Caco-2 (cell line): ENCODE measurements at regions not wholly inside any gene's neighbourhood (a gene's known extent, or its start where the extent isn't known, plus 50 kb on each side); places are given as distances from the start of the nearest gene placed in this dataset.

Experiments
- BruUV-seq: library from RNA; stranded (reverse); fragments of 400-500 nt; replicated peaks from 2 replicates; lab custom pipeline; 2021; lab: Mats Ljungman, UMichigan
- CTCF ChIA-PET: fragments of 300-600 bp; sonication (Branson Sonifier 250); formaldehyde crosslinking; loops from one replicate; lab custom pipeline; 2022; ENCODE audit warnings: antibody characterized with exemption; lab: Charles Lee
- POLR2A ChIA-PET: fragments of 300-600 bp; sonication (Branson Sonifier 250); formaldehyde crosslinking; loops from one replicate; lab custom pipeline; 2022; ENCODE audit warnings: antibody characterized with exemption; lab: Charles Lee
- DNase-seq, 2 experiments: peaks; one replicate each; pipeline versions ENCODE4 v3.0.0 to v3.0.0-alpha.2; 2020 to 2022
- H3K27me3 ChIP-seq: replicated peaks from 2 replicates; pipeline ENCODE4 v1.6.0; 2011; ENCODE audit warnings: low read length; ENCODE audit not compliant: control insufficient read depth, insufficient read depth
- H3K36me3 ChIP-seq: 2 replicates; pipeline ENCODE4 v1.5.1; 2011; ENCODE audit warnings: low read length; ENCODE audit not compliant: control insufficient read depth, insufficient read depth
- H3K4me1 ChIP-seq: fragments of 250-450 bp; sonication (Bioruptor Pico); 2 replicates; pipeline ENCODE4 v1.5.1; 2020; ENCODE audit warnings: mild to moderate bottlenecking
- H3K4me3 ChIP-seq: 2 replicates; pipeline ENCODE4 v1.5.1; 2011; ENCODE audit warnings: low read depth, mild to moderate bottlenecking, control low read depth, low read length
- H3K9me3 ChIP-seq: fragments of 250-450 bp; sonication (Bioruptor Pico); 2 replicates; pipeline ENCODE4 v1.5.1; 2020; ENCODE audit warnings: mild to moderate bottlenecking, moderate library complexity
- H3K27ac Mint-ChIP-seq: one replicate; pipeline ENCODE4 v1.8.0; 2022; ENCODE audit warnings: mixed read lengths; ENCODE audit not compliant: unreplicated experiment
- H3K27me3 Mint-ChIP-seq: one replicate; pipeline ENCODE4 v1.8.0; 2022; ENCODE audit warnings: mixed read lengths; ENCODE audit not compliant: insufficient read depth, unreplicated experiment
- H3K36me3 Mint-ChIP-seq: one replicate; pipeline ENCODE4 v1.8.0; 2022; ENCODE audit warnings: mild to moderate bottlenecking, mixed read lengths; ENCODE audit not compliant: insufficient read depth, unreplicated experiment
- H3K4me1 Mint-ChIP-seq: one replicate; pipeline ENCODE4 v1.8.0; 2022; ENCODE audit warnings: low read depth, mixed read lengths; ENCODE audit not compliant: unreplicated experiment
- H3K4me3 Mint-ChIP-seq: one replicate; pipeline ENCODE4 v1.8.0; 2022; ENCODE audit warnings: mild to moderate bottlenecking, moderate library complexity, mixed read lengths; ENCODE audit not compliant: unreplicated experiment
- H3K9me3 Mint-ChIP-seq: one replicate; pipeline ENCODE4 v1.8.0; 2022; ENCODE audit warnings: mixed read lengths; ENCODE audit not compliant: unreplicated experiment
- intact Hi-C: fragments of 100-400 bp; cut with micrococcal nuclease; formaldehyde crosslinking; loops from one replicate; pipeline ENCODE4 v1.10.0; 2022; ENCODE audit not compliant: unreplicated experiment
- TF ChIP-seq, protein P1 (sequence below), 2 experiments: fragments of 200-600 bp in 1 of 2; IDR thresholded peaks; 1 replicate in 1 of 2; 2 replicates in 1 of 2; pipeline versions ENCODE4 v1.5.1 to v1.8.0; 2011 to 2022; ENCODE audit warnings: antibody characterized with exemption in 1 of 2, control low read depth in 1 of 2, inconsistent platforms in 1 of 2, low read depth in 1 of 2, low read length in 1 of 2, mild to moderate bottlenecking in 1 of 2, moderate library complexity in 1 of 2; ENCODE audit not compliant: insufficient read depth in 1 of 2, severe bottlenecking in 1 of 2, unreplicated experiment in 1 of 2

DNA sequence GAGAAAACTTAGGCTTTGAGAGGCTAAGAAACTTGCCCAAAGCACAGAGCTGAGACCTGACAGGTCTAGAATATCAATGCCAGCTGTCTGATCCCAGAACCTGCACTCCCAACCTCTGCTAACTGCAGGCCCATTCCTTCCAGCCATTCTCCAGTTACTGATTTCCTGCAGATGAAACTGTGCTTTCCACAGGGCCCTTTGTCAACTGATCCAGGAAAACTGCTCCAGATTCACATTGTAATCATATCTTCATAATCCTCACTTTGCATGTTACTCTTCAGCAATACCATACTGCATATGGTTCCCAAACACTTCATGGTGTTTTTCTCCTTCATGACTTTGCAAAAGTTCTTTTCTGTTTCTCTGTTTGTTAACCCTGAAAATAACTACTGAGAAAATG lies 100.6 kb downstream of the RAP2A start:
- Mint-ChIP-seq H3K27me3 (peaks cover 5% of the 10 kb centered on the region), H3K27ac (no peak overlapping the region), H3K4me3 (no peak overlapping the region), H3K9me3 (no peaks in the 10 kb centered on the region), H3K4me1 (no peaks in the 10 kb centered on the region), H3K36me3 (no peaks in the 10 kb centered on the region)
- CTCF ChIA-PET: no interaction called here
- no peaks in the 10 kb centered on the region for H3K27me3 ChIP-seq
- intact Hi-C loops: no loop called here
- no TSS peak for BruUV-seq
- TF ChIP-seq, protein P1, sequence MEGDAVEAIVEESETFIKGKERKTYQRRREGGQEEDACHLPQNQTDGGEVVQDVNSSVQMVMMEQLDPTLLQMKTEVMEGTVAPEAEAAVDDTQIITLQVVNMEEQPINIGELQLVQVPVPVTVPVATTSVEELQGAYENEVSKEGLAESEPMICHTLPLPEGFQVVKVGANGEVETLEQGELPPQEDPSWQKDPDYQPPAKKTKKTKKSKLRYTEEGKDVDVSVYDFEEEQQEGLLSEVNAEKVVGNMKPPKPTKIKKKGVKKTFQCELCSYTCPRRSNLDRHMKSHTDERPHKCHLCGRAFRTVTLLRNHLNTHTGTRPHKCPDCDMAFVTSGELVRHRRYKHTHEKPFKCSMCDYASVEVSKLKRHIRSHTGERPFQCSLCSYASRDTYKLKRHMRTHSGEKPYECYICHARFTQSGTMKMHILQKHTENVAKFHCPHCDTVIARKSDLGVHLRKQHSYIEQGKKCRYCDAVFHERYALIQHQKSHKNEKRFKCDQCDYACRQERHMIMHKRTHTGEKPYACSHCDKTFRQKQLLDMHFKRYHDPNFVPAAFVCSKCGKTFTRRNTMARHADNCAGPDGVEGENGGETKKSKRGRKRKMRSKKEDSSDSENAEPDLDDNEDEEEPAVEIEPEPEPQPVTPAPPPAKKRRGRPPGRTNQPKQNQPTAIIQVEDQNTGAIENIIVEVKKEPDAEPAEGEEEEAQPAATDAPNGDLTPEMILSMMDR (IDR thresholded peaks at IDR 0.05; ENCODE audit: insufficient read depth in 1 of 2, low read depth in 1 of 2, low read length in 1 of 2, severe bottlenecking in 1 of 2, unreplicated experiment in 1 of 2): no peak
- H3K4me3 ChIP-seq: no peak overlapping the region
- H3K36me3 ChIP-seq: no peaks in the 10 kb centered on the region
- DNase-seq: no peak
- no peaks in the 10 kb centered on the region for H3K4me1 ChIP-seq
- H3K9me3 ChIP-seq: no peaks in the 10 kb centered on the region
- POLR2A ChIA-PET: no interaction called here

DNA sequence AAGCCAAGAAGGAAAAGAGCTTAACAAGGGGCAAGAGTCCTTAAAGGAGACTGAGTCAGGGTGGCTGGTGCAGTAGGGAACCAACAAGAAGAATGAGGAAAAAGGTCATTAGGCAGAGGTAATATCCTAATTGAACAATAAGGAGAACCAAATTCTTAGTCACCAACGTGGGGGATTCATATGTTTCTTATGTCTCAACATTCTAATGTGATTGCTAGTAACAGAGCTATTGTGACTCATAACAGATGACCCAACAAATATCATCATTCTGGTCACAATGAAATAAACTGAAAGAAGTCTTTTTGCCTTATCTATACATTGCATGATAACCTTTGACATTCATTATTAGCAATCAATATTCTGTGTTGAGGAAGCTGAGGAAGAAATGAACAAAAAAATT lies 101.6 kb downstream of the RAP2A start:
- TF ChIP-seq, protein P1 (IDR thresholded peaks at IDR 0.05; ENCODE audit: insufficient read depth in 1 of 2, low read depth in 1 of 2, low read length in 1 of 2, severe bottlenecking in 1 of 2, unreplicated experiment in 1 of 2): no peak
- CTCF ChIA-PET: no interaction called here

DNA sequence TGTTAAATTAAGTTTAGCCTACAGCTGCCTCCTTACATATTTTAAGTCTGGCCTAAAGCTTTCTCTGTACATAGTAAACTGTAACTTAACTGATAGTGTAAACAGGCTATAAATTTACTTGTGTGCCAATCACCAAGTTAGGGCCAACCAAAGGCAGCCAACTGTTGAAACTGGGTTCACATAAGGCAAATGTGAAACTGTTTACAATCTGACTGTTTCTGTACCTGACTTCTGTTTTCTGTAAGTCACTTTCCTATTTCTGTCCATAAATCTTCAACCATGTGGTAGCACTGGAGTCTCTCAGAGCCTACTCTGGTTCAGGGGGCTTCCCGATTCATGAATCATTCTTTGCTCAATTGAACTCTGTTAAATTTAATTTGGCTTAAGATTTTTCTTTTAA lies 103.1 kb downstream of the RAP2A start:
- Mint-ChIP-seq H3K27ac (no peak overlapping the region), H3K27me3 (peaks cover 3% of the 10 kb centered on the region), H3K9me3 (no peaks in the 10 kb centered on the region), H3K4me3 (no peak overlapping the region), H3K36me3 (no peaks in the 10 kb centered on the region), H3K4me1 (no peaks in the 10 kb centered on the region)
- no TSS peak for BruUV-seq
- H3K9me3 ChIP-seq: no peaks in the 10 kb centered on the region
- TF ChIP-seq, protein P1 (IDR thresholded peaks at IDR 0.05; ENCODE audit: insufficient read depth in 1 of 2, low read depth in 1 of 2, low read length in 1 of 2, severe bottlenecking in 1 of 2, unreplicated experiment in 1 of 2): no peak
- ChIA-PET CTCF (no interaction called here), POLR2A (no interaction called here)
- no peak overlapping the region for H3K4me3 ChIP-seq
- H3K27me3 ChIP-seq: no peaks in the 10 kb centered on the region
- DNase-seq: no peak
- intact Hi-C loops: no loop called here
- no peaks in the 10 kb centered on the region for H3K36me3 ChIP-seq
- no peaks in the 10 kb centered on the region for H3K4me1 ChIP-seq

More for the DNA sequence above, 101.6 kb downstream of the RAP2A start:
- intact Hi-C loops: no loop called here
- no peak for DNase-seq
- H3K27ac Mint-ChIP-seq: no peak overlapping the region
- Histone ChIP-seq H3K27me3 (no peaks in the 10 kb centered on the region), H3K9me3 (no peaks in the 10 kb centered on the region), H3K4me3 (no peak overlapping the region), H3K4me1 (no peaks in the 10 kb centered on the region), H3K36me3 (no peaks in the 10 kb centered on the region)
- H3K4me3 Mint-ChIP-seq: no peak overlapping the region
- BruUV-seq: no TSS peak
- POLR2A ChIA-PET: no interaction called here
- no peaks in the 10 kb centered on the region for H3K9me3 Mint-ChIP-seq
- no peaks in the 10 kb centered on the region for H3K27me3 Mint-ChIP-seq
- H3K36me3 Mint-ChIP-seq: no peaks in the 10 kb centered on the region
- no peaks in the 10 kb centered on the region for H3K4me1 Mint-ChIP-seq
